Neural progenitor cell (in vitro differentiated cells): ENCODE measurements at regions not wholly inside any gene's neighbourhood (a gene's known extent, or its start where the extent isn't known, plus 50 kb on each side); places are given as distances from the start of the nearest gene placed in this dataset.

ENCODE experiments used
- DNase-seq: peaks from one replicate; pipeline ENCODE4 v3.0.0-alpha.2; 2016; ENCODE audit warnings: low spot score
- H2AFZ ChIP-seq: fragments of 200-600 bp; sonication (generic); replicated peaks from 2 replicates; pipeline ENCODE4 v1.6.1; 2016; ENCODE audit warnings: antibody characterized with exemption
- H3F3A ChIP-seq: fragments of 200-600 bp; sonication (generic); 2 replicates; pipeline ENCODE4 v1.6.1; 2016; ENCODE audit warnings: antibody characterized with exemption, low read depth
- H3K27ac ChIP-seq: fragments of 200-600 bp; sonication (generic); 2 replicates; pipeline ENCODE4 v1.5.1; 2016; ENCODE audit warnings: mild to moderate bottlenecking
- H3K27me3 ChIP-seq: fragments of 200-600 bp; sonication (generic); 2 replicates; pipeline ENCODE4 v1.6.1; 2016; ENCODE audit warnings: mild to moderate bottlenecking, moderate library complexity
- H3K36me3 ChIP-seq: fragments of 200-600 bp; sonication (generic); 2 replicates; pipeline ENCODE4 v1.5.1; 2016
- H3K4me1 ChIP-seq: fragments of 200-600 bp; sonication (generic); 2 replicates; pipeline ENCODE4 v1.6.1; 2016; ENCODE audit warnings: mixed run types
- H3K4me2 ChIP-seq: fragments of 200-600 bp; sonication (generic); 2 replicates; pipeline ENCODE4 v1.6.1; 2016
- H3K4me3 ChIP-seq: fragments of 200-600 bp; sonication (generic); 2 replicates; pipeline ENCODE4 v1.5.1; 2016
- H3K79me2 ChIP-seq: fragments of 200-600 bp; sonication (generic); 2 replicates; pipeline ENCODE4 v1.6.1; 2016; ENCODE audit warnings: low read depth
- H3K9ac ChIP-seq: fragments of 200-600 bp; sonication (generic); 2 replicates; pipeline ENCODE4 v1.6.1; 2016
- H3K9me3 ChIP-seq: fragments of 200-600 bp; sonication (generic); 2 replicates; pipeline ENCODE4 v1.5.1; 2016; ENCODE audit warnings: low read depth
- H4K20me1 ChIP-seq: fragments of 200-600 bp; sonication (generic); 2 replicates; pipeline ENCODE4 v1.6.1; 2016; ENCODE audit warnings: low read depth
- H3K27ac Mint-ChIP-seq: 3 replicates; pipeline ENCODE4 v1.8.0; 2021; ENCODE audit warnings: mixed read lengths
- H3K27me3 Mint-ChIP-seq: 2 replicates; pipeline ENCODE4 v1.8.0; 2022; ENCODE audit warnings: low read depth, mild to moderate bottlenecking, inconsistent platforms, moderate library complexity, mixed read lengths; ENCODE audit not compliant: insufficient read depth
- H3K36me3 Mint-ChIP-seq: 3 replicates; pipeline ENCODE4 v1.8.0; 2021; ENCODE audit warnings: mixed read lengths
- H3K4me1 Mint-ChIP-seq: 3 replicates; pipeline ENCODE4 v1.8.0; 2021; ENCODE audit warnings: mixed read lengths
- H3K4me3 Mint-ChIP-seq: 3 replicates; pipeline ENCODE4 v1.8.0; 2021; ENCODE audit warnings: mild to moderate bottlenecking, moderate library complexity, mixed read lengths
- H3K9me3 Mint-ChIP-seq: 3 replicates; pipeline ENCODE4 v1.8.0; 2020; ENCODE audit warnings: mixed read lengths
- CTCF ChIP-seq: fragments of 200-600 bp; sonication (generic); IDR thresholded peaks from 2 replicates; pipeline ENCODE4 v1.5.1; 2017; ENCODE audit warnings: antibody characterized with exemption, mild to moderate bottlenecking
- EZH2 ChIP-seq: fragments of 200-600 bp; sonication (generic); IDR thresholded peaks from 2 replicates; pipeline ENCODE4 v1.6.1; 2017; ENCODE audit warnings: antibody characterized with exemption, mild to moderate bottlenecking, moderate library complexity
- EZH2phosphoT487 ChIP-seq: fragments of 200-600 bp; sonication (generic); IDR thresholded peaks from 2 replicates; pipeline ENCODE4 v1.6.1; 2017; ENCODE audit warnings: antibody characterized with exemption

GRCh38 chr6:144857086-144857485 lies 572.0 kb downstream of the UTRN start:
- Histone ChIP-seq H3K36me3 (no peaks in the 10 kb centered on the region), H3F3A (no peaks in the 10 kb centered on the region), H3K79me2 (no peaks in the 10 kb centered on the region), H2AFZ (no peak overlapping the region), H3K4me2 (no peak overlapping the region), H3K9me3 (no peaks in the 10 kb centered on the region), H3K27ac (no peak overlapping the region), H3K4me3 (no peak overlapping the region), H4K20me1 (no peaks in the 10 kb centered on the region), H3K4me1 (no peaks in the 10 kb centered on the region), H3K27me3 (no peaks in the 10 kb centered on the region), H3K9ac (no peak overlapping the region)
- no peak overlapping the region for H3K4me3 Mint-ChIP-seq
- no peak for DNase-seq
- TF ChIP-seq EZH2phosphoT487 (no peak), EZH2 (no peak), CTCF (no peak)
- no peaks in the 10 kb centered on the region for H3K36me3 Mint-ChIP-seq
- H3K9me3 Mint-ChIP-seq, result peaks cover 1% of the 10 kb centered on the region
- H3K27me3 Mint-ChIP-seq, result no peaks in the 10 kb centered on the region
- H3K27ac Mint-ChIP-seq, result no peak overlapping the region
- H3K4me1 Mint-ChIP-seq, result no peaks in the 10 kb centered on the region

- no peak for TF ChIP-seq EZH2
- TF ChIP-seq CTCF, result no peak
- TF ChIP-seq EZH2phosphoT487, result no peak
- Histone ChIP-seq H3K4me2 (no peak overlapping the region), H3K36me3 (no peaks in the 10 kb centered on the region), H3K79me2 (no peaks in the 10 kb centered on the region), H3K4me1 (no peaks in the 10 kb centered on the region), H3K4me3 (no peak overlapping the region), H3F3A (no peaks in the 10 kb centered on the region), H4K20me1 (no peaks in the 10 kb centered on the region), H2AFZ (no peak overlapping the region), H3K9ac (no peak overlapping the region), H3K27ac (no peak overlapping the region), H3K27me3 (no peaks in the 10 kb centered on the region), H3K9me3 (no peaks in the 10 kb centered on the region)
- H3K4me1 Mint-ChIP-seq, result no peaks in the 10 kb centered on the region
- DNase-seq, result no peak
- H3K9me3 Mint-ChIP-seq, result peaks cover 35% of the 10 kb centered on the region
- H3K4me3 Mint-ChIP-seq, result no peak overlapping the region
- no peak overlapping the region for H3K27ac Mint-ChIP-seq
- peaks cover 2% of the 10 kb centered on the region for H3K27me3 Mint-ChIP-seq
- peaks cover 2% of the 10 kb centered on the region for H3K36me3 Mint-ChIP-seq
These were observed 577.6 kb downstream of the UTRN start for GRCh38 chr6:144862769-144863168.

GRCh38 chr6:144867761-144868160 lies 582.6 kb downstream of the UTRN start:
- DNase-seq, result no peak
- Mint-ChIP-seq H3K36me3 (no peaks in the 10 kb centered on the region), H3K9me3 (peaks cover 31% of the 10 kb centered on the region), H3K4me1 (no peaks in the 10 kb centered on the region), H3K27me3 (peaks cover 5% of the 10 kb centered on the region), H3K27ac (no peak overlapping the region), H3K4me3 (no peak overlapping the region)
- Histone ChIP-seq H3K79me2 (no peaks in the 10 kb centered on the region), H3K4me3 (no peak overlapping the region), H3F3A (no peaks in the 10 kb centered on the region), H2AFZ (no peak overlapping the region), H3K27me3 (no peaks in the 10 kb centered on the region), H3K27ac (no peak overlapping the region), H3K4me2 (no peak overlapping the region), H3K9ac (no peak overlapping the region), H3K4me1 (no peaks in the 10 kb centered on the region), H3K9me3 (no peaks in the 10 kb centered on the region), H3K36me3 (no peaks in the 10 kb centered on the region), H4K20me1 (no peaks in the 10 kb centered on the region)
- TF ChIP-seq EZH2phosphoT487, result no peak
- no peak for TF ChIP-seq CTCF
- no peak for TF ChIP-seq EZH2
